PC-9 (cell line): ENCODE measurements at regions not wholly inside any gene's neighbourhood (a gene's known extent, or its start where the extent isn't known, plus 50 kb on each side); places are given as distances from the start of the nearest gene placed in this dataset.

ENCODE experiments used
- BruUV-seq: library from RNA; stranded (reverse); fragments of 400-500 nt; replicated peaks from 2 replicates; lab custom pipeline; 2021; lab: Mats Ljungman, UMichigan
- CTCF ChIA-PET: fragments of 300-600 bp; sonication (Branson Sonifier 250); formaldehyde crosslinking; loops from one replicate; lab custom pipeline; 2022; ENCODE audit warnings: antibody characterized with exemption; lab: Charles Lee
- POLR2A ChIA-PET: fragments of 300-600 bp; sonication (Branson Sonifier 250); formaldehyde crosslinking; loops from one replicate; lab custom pipeline; 2022; ENCODE audit warnings: antibody characterized with exemption; ENCODE audit not compliant: unreplicated experiment; lab: Charles Lee
- DNase-seq, 2 experiments: peaks; one replicate each; pipeline versions ENCODE4 v3.0.0 to v3.0.0-alpha.2; 2015 to 2022; ENCODE audit warnings: mixed read lengths in 1 of 2
- H2AFZ ChIP-seq: fragments of 200-600 bp; sonication (generic); 2 replicates; pipeline ENCODE4 v1.8.1; 2017; ENCODE audit warnings: antibody characterized with exemption
- H3F3A ChIP-seq: fragments of 200-600 bp; sonication (generic); 2 replicates; pipeline ENCODE4 v1.8.1; 2017; ENCODE audit warnings: antibody characterized with exemption, mild to moderate bottlenecking, low read depth; ENCODE audit not compliant: insufficient read depth
- H3K27ac ChIP-seq: fragments of 200-600 bp; sonication (generic); 2 replicates; pipeline ENCODE4 v1.6.1; 2016; ENCODE audit warnings: mixed run types
- H3K27me3 ChIP-seq: fragments of 200-600 bp; sonication (generic); 2 replicates; pipeline ENCODE4 v1.6.1; 2016; ENCODE audit warnings: low read depth, mixed run types; ENCODE audit not compliant: insufficient read depth
- H3K36me3 ChIP-seq: fragments of 200-600 bp; sonication (generic); 2 replicates; pipeline ENCODE4 v1.6.1; 2016; ENCODE audit warnings: low read depth, mixed run types
- H3K4me1 ChIP-seq: fragments of 200-600 bp; sonication (generic); replicated peaks from 2 replicates; pipeline ENCODE4 v1.6.1; 2016; ENCODE audit warnings: mixed run types; ENCODE audit not compliant: insufficient read depth
- H3K4me2 ChIP-seq: fragments of 200-600 bp; sonication (generic); 2 replicates; pipeline ENCODE4 v1.6.1; 2017; ENCODE audit warnings: mixed run types
- H3K4me3 ChIP-seq: fragments of 200-600 bp; sonication (generic); 2 replicates; pipeline ENCODE4 v1.6.1; 2016; ENCODE audit warnings: mixed run types
- H3K79me2 ChIP-seq: fragments of 200-600 bp; sonication (generic); 2 replicates; pipeline ENCODE4 v1.6.1; 2017; ENCODE audit warnings: low read depth, mixed run types
- H3K9me2 ChIP-seq: fragments of 200-600 bp; sonication (generic); 2 replicates; pipeline ENCODE4 v1.8.1; 2017; ENCODE audit warnings: mild to moderate bottlenecking; ENCODE audit not compliant: insufficient read depth
- H3K9me3 ChIP-seq: fragments of 200-600 bp; sonication (generic); 2 replicates; pipeline ENCODE4 v1.8.1; 2016; ENCODE audit warnings: low read depth; ENCODE audit not compliant: insufficient read depth
- H4K20me1 ChIP-seq: fragments of 200-600 bp; sonication (generic); 2 replicates; pipeline ENCODE4 v1.8.1; 2017; ENCODE audit not compliant: insufficient read depth
- CTCF ChIP-seq: fragments of 200-600 bp; sonication (generic); conservative IDR thresholded peaks from 2 replicates; pipeline ENCODE4 v1.6.1; 2017; ENCODE audit warnings: mixed run types, antibody characterized with exemption, mild to moderate bottlenecking, moderate library complexity
- EZH2 ChIP-seq: fragments of 200-600 bp; sonication (generic); IDR thresholded peaks from 2 replicates; pipeline ENCODE4 v1.8.0; 2017; ENCODE audit warnings: antibody characterized with exemption, low read depth
- intact Hi-C: fragments of 100-400 bp; cut with micrococcal nuclease; formaldehyde crosslinking; loops from one replicate; pipeline ENCODE4 v1.10.0; 2022; ENCODE audit not compliant: unreplicated experiment

- BruUV-seq, result no TSS peak
- DNase-seq, result no peak
- intact Hi-C loops, result loop anchor here (10.0 kb wide), 1 partner anchor 190 kb away; the partner anchor contains the start of gene TENT5A
- POLR2A ChIA-PET, result interaction anchor here (0.6 kb wide), 1 partner anchor 18 kb away, joined by 3 read pairs; no protein-coding TSS in a partner anchor
- Histone ChIP-seq H3K4me1 (peaks cover 17% of the 10 kb centered on the region), H3F3A (no peaks in the 10 kb centered on the region; the same call in 1 of the 2 replicates), H3K27me3 (no peaks in the 10 kb centered on the region), H3K27ac (no peak overlapping the region), H3K9me3 (no peaks in the 10 kb centered on the region; the same call in 1 of the 2 replicates), H3K36me3 (no peaks in the 10 kb centered on the region), H4K20me1 (no peaks in the 10 kb centered on the region), H2AFZ (no peak overlapping the region), H3K9me2 (no peaks in the 10 kb centered on the region), H3K4me2 (no peak overlapping the region), H3K4me3 (no peak overlapping the region), H3K79me2 (no peaks in the 10 kb centered on the region)
- CTCF ChIA-PET, result interaction anchor here (0.7 kb wide), 1 partner anchor 30 kb away, joined by 3 read pairs; no protein-coding TSS in a partner anchor
- no peak for TF ChIP-seq CTCF
- TF ChIP-seq EZH2, result no peak
These were observed 187.4 kb downstream of the TENT5A start for GRCh38 chr6:81565071-81565470.

- no peak overlapping the region for H3K4me3 ChIP-seq
- intact Hi-C loops, result loop anchor here (10.0 kb wide), 1 partner anchor 190 kb away; the partner anchor contains the start of gene TENT5A
- BruUV-seq, result no TSS peak
- POLR2A ChIA-PET, result interaction anchor here (0.9 kb wide), 1 partner anchor 1601 kb away, joined by 3 read pairs; no protein-coding TSS in a partner anchor
- TF ChIP-seq CTCF, result no peak
- H3F3A ChIP-seq, result no peaks in the 10 kb centered on the region; the same call in 1 of the 2 replicates
- no peak overlapping the region for H3K27ac ChIP-seq
- CTCF ChIA-PET, result no interaction called here
- no peaks in the 10 kb centered on the region for H3K36me3 ChIP-seq
- no peaks in the 10 kb centered on the region for H3K79me2 ChIP-seq
- no peak overlapping the region for H2AFZ ChIP-seq
- no peaks in the 10 kb centered on the region; the same call in 1 of the 2 replicates for H3K9me3 ChIP-seq
- H3K9me2 ChIP-seq, result no peaks in the 10 kb centered on the region
- H3K27me3 ChIP-seq, result no peaks in the 10 kb centered on the region
- peaks cover 17% of the 10 kb centered on the region for H3K4me1 ChIP-seq
- no peak overlapping the region for H3K4me2 ChIP-seq
- H4K20me1 ChIP-seq, result no peaks in the 10 kb centered on the region
- no peak for DNase-seq
These were observed 187.9 kb downstream of the TENT5A start for GRCh38 chr6:81564470-81565068.

- Histone ChIP-seq H3K9me2 (no peaks in the 10 kb centered on the region), H3F3A (no peaks in the 10 kb centered on the region; the same call in 1 of the 2 replicates), H4K20me1 (no peaks in the 10 kb centered on the region), H3K27me3 (no peaks in the 10 kb centered on the region), H3K79me2 (no peaks in the 10 kb centered on the region), H3K4me3 (no peak overlapping the region), H3K9me3 (no peaks in the 10 kb centered on the region; the same call in 1 of the 2 replicates), H3K27ac (no peak overlapping the region), H2AFZ (no peak overlapping the region), H3K4me2 (no peak overlapping the region), H3K36me3 (no peaks in the 10 kb centered on the region), H3K4me1 (peaks cover 17% of the 10 kb centered on the region)
- ChIA-PET CTCF (no interaction called here), POLR2A (no interaction called here)
- no TSS peak for BruUV-seq
- TF ChIP-seq EZH2 (no peak), CTCF (no peak)
- intact Hi-C loops, result loop anchor here (10.0 kb wide), 1 partner anchor 193 kb away; the partner anchor contains the start of gene TENT5A
- no peak for DNase-seq
These were observed 190.3 kb downstream of the TENT5A start for GRCh38 chr6:81562169-81562568.
